Endothelial cell (in vitro differentiated cells): ENCODE measurements at regions not wholly inside any gene's neighbourhood (a gene's known extent, or its start where the extent isn't known, plus 50 kb on each side); places are given as distances from the start of the nearest gene placed in this dataset.

Source experiments
- DNase-seq: peaks from one replicate; pipeline ENCODE4 v3.0.0; 2021; ENCODE audit warnings: low spot score
- H3K27ac Mint-ChIP-seq: one replicate; pipeline ENCODE4 v1.8.0; 2021; ENCODE audit warnings: mixed read lengths, inconsistent platforms; ENCODE audit not compliant: unreplicated experiment
- H3K27me3 Mint-ChIP-seq: one replicate; pipeline ENCODE4 v1.8.0; 2021; ENCODE audit warnings: mild to moderate bottlenecking, moderate library complexity, mixed read lengths, inconsistent platforms; ENCODE audit not compliant: unreplicated experiment
- H3K36me3 Mint-ChIP-seq: one replicate; pipeline ENCODE4 v1.8.0; 2021; ENCODE audit warnings: mild to moderate bottlenecking, low read depth, mixed read lengths, inconsistent platforms; ENCODE audit not compliant: unreplicated experiment
- H3K4me1 Mint-ChIP-seq: one replicate; pipeline ENCODE4 v1.8.0; 2021; ENCODE audit warnings: mild to moderate bottlenecking, mixed read lengths, inconsistent platforms; ENCODE audit not compliant: unreplicated experiment
- H3K4me3 Mint-ChIP-seq: one replicate; pipeline ENCODE4 v1.8.0; 2021; ENCODE audit warnings: mild to moderate bottlenecking, mixed read lengths, inconsistent platforms; ENCODE audit not compliant: unreplicated experiment
- H3K9me3 Mint-ChIP-seq: one replicate; pipeline ENCODE4 v1.8.0; 2021; ENCODE audit warnings: mixed read lengths, inconsistent platforms; ENCODE audit not compliant: unreplicated experiment
- CTCF ChIP-seq: fragments of 200-600 bp; sonication (generic); IDR thresholded peaks from one replicate; pipeline ENCODE4 v1.5.0; 2021; ENCODE audit warnings: antibody characterized with exemption; ENCODE audit not compliant: unreplicated experiment

- Mint-ChIP-seq H3K9me3 (no peaks in the 10 kb centered on the region), H3K4me1 (peaks cover 33% of the 10 kb centered on the region), H3K27me3 (peaks cover 1% of the 10 kb centered on the region), H3K36me3 (no peaks in the 10 kb centered on the region), H3K4me3 (no peak overlapping the region), H3K27ac (no peak overlapping the region)
- DNase-seq = no peak
- no peak for TF ChIP-seq CTCF
These were observed 228.2 kb downstream of the AHR start for GRCh38 chr7:17526621-17527020.

GRCh38 chr7:17528636-17529035 is 230.2 kb downstream of the AHR start:
- H3K4me1 Mint-ChIP-seq = peaks cover 20% of the 10 kb centered on the region
- H3K36me3 Mint-ChIP-seq = no peaks in the 10 kb centered on the region
- TF ChIP-seq CTCF = no peak
- peaks cover 1% of the 10 kb centered on the region for H3K27me3 Mint-ChIP-seq
- DNase-seq = no peak
- no peaks in the 10 kb centered on the region for H3K9me3 Mint-ChIP-seq
- H3K27ac Mint-ChIP-seq = no peak overlapping the region
- H3K4me3 Mint-ChIP-seq = no peak overlapping the region

- Mint-ChIP-seq H3K27me3 (peaks cover 1% of the 10 kb centered on the region), H3K27ac (no peak overlapping the region), H3K9me3 (no peaks in the 10 kb centered on the region), H3K4me1 (peaks cover 5% of the 10 kb centered on the region), H3K4me3 (no peak overlapping the region), H3K36me3 (no peaks in the 10 kb centered on the region)
- TF ChIP-seq CTCF = no peak
- no peak for DNase-seq
These were observed 231.8 kb downstream of the AHR start for GRCh38 chr7:17530244-17530643.

- TF ChIP-seq CTCF = peak; percentile 15
- Mint-ChIP-seq H3K36me3 (no peaks in the 10 kb centered on the region), H3K27ac (no peak overlapping the region), H3K4me1 (peaks cover 3% of the 10 kb centered on the region), H3K27me3 (peaks cover 1% of the 10 kb centered on the region), H3K9me3 (no peaks in the 10 kb centered on the region), H3K4me3 (no peak overlapping the region)
- DNase-seq = no peak
These were observed 232.4 kb downstream of the AHR start for GRCh38 chr7:17530741-17531421.

GRCh38 chr7:17532861-17533404 is 234.5 kb downstream of the AHR start:
- Mint-ChIP-seq H3K4me1 (peaks cover 3% of the 10 kb centered on the region), H3K9me3 (no peaks in the 10 kb centered on the region), H3K27me3 (peaks cover 1% of the 10 kb centered on the region), H3K36me3 (no peaks in the 10 kb centered on the region), H3K27ac (no peak overlapping the region), H3K4me3 (no peak overlapping the region)
- TF ChIP-seq CTCF = no peak
- no peak for DNase-seq
